NCI-H2227 (cell line): ENCODE measurements at regions not wholly inside any gene's neighbourhood (a gene's known extent, or its start where the extent isn't known, plus 50 kb on each side); places are given as distances from the start of the nearest gene placed in this dataset.
A peak's percentile ranks its signal among the peaks of the same experiment; 100 is the strongest.

Source experiments
- DNase-seq: peaks from one replicate; lab custom pipeline; 2025; ENCODE audit not compliant: unreplicated experiment; lab: John Stamatoyannopoulos, UW

DNA sequence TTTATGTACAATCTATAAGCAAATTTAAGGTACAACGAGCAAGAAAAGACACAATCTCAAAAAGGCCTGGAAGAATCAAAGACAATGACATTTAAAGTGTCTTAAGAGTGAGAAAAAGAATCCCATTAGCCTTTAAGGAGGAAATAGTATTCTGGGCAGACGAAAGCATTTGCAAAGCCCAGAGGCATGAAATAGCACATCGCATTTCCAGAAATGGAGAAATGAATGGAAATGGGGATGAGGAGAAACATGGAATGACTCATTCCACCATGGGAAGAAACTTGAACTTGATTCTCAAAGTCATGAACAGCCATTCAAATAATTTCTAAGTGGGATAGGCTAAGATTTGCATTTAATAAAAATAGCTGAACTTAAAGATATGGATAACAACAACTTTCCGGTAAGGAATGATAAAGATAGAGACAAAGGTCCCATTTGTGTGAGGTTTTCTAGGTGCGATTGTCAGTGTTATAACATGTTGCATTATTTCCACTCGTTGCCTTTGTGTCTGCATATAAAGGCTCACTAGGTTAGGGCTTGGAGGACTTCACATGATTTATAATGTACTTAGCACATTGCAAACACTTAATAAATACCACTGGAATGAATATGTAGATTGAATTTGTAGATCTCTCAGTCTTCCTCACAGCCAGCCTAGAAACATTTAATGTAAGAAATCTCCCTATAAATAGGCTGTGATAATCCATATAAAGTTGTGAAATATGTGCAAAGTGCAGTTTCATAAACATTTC lies 310.3 kb upstream of the KLF6 start:
- no peak for DNase-seq

DNA sequence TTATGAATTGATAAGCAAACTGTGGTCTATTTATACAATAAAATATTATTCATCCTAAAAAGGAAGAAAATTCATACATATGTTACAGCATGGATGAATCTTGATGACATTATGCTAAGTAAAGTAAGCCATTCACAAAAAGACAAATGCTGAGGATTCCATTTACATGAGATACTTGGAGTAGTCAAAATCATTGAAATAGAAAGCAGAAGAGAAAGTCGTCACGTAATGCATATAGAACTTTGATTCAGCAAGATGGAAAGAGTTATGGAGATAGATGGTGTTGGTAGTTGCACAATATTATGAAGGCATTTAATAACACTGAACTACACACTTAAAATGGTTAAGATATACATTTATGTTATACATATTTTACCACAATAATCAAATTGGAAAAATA lies 309.7 kb upstream of the KLF6 start:
- no peak for DNase-seq

DNA sequence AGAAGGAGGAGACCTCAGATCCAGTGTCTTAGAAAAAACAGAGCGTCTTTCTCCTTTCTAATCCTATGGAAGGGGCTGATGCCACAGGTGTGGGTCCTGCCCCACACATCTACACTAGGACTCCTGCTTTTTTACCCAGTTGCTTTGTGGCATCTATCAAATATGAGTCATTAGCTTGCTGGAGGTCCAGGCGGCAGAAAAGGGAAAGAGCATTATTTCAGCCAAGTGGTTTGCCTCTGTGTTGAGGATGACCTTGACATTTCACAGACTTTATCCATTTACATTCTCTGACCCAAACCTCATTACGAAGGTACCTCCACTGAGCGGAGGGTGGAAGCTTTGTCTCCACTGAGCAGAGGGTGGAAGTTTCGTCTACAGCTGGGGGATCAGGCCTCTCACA lies 308.4 kb upstream of the KLF6 start:
- no peak for DNase-seq

DNA sequence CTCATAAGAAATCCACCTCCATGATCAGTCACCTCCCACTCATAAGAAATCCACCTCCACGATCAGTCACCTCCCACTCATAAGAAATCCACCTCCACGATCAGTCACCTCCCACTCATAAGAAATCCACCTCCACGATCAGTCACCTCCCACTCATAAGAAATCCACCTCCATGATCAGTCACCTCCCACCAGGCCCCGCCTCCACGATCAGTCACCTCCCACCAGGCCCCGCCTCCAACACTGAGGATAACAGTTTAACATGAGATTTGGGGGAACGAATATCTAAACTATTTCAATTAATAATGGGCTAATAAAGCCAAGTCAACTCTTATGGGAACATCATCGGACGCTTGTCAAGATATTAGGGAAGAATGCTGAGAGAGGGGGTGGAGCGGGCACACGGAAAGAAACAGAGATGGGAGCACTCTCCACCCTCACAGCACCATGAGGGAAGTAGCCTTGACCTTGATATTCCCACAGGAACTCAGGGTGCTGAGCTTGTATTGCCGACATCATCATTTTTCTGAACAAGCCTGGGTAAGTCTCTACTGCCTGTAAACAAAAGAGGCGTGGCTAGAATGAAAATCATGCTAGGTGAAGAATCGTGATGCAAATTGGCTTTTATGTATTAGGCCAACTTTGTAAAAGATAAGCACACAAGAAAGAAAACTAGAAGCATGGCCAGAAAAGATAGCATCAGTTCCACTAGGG lies 303.5 kb upstream of the KLF6 start:
- DNase-seq, result no peak

DNA sequence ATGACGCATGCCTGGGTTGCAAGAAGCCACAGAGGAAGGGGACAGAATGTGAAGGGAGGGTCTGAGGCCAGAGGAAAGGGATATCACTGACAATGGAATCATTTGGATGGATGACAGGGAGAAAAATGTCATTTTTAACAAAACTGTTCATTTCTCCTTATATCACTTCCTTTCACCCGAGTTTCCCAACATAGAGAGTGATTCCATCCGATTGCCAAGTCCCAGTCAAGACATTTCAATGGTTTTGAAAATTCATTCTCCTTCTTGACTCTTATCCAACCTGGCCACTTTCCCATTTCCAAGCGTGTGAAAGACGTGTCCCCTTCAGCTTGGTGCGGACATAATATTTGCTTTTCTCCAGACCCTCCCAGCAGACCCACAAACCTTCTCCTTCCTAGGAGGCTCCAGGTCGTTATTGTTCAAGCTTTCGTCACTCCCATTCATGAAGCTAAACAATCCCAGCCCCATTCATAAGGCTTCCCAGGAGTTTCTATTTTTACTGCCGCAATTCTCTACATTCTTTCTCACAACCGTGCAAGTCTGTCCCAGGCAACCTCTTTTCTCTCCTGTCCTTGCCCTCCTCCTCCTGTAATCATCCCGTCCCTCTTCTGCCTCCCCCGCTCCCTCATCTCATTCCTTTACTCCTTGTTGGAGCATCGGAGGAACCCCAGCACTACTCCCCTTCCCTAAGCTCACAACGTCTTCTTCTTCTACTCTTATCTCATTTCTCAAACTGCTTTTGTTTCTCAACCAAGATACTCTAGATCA lies 301.3 kb upstream of the KLF6 start:
- no peak for DNase-seq

DNA sequence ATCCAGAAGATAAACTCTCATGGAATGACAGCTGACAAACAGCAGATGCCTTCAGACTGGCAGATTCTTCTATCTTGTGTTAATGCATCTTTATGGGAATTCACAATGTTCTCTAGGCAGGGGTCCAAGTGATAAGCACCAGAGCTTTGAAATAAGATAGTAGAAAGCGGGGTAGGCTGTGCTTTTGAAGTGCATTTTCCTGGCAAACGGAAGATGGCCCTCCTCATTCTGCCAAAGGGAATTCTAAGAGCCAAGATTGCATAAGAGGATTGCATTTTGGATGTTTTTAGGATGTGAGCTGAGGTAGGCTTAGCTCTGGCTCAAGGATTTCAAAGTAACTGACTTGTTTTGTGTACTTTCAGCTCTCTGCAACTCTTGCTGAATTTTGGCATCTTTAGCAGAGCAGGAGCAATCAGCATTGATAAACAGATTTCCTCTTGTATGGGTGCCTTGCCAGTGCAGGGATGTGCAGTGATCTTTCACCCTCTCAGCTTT lies 298.5 kb upstream of the KLF6 start:
- DNase-seq, result peak; percentile 15

DNA sequence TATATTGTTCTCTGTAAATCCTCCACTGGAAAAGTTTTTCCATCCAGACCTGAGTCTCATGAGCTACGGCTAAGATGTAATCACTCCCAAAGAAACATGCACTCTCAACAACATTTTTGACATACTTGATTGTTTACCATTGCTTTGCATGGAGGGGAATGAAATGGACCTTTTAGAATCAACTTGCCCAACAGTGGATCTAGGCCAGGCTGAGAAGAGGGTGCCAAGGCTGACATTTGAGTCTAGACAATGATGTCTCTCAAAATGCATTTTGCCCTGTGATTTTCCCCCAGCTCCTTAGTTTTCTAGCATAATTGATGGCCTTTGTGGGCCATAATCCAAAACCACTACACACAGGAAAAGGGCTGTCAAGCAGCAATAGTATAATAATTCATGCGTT lies 297.9 kb upstream of the KLF6 start:
- no peak for DNase-seq

DNA sequence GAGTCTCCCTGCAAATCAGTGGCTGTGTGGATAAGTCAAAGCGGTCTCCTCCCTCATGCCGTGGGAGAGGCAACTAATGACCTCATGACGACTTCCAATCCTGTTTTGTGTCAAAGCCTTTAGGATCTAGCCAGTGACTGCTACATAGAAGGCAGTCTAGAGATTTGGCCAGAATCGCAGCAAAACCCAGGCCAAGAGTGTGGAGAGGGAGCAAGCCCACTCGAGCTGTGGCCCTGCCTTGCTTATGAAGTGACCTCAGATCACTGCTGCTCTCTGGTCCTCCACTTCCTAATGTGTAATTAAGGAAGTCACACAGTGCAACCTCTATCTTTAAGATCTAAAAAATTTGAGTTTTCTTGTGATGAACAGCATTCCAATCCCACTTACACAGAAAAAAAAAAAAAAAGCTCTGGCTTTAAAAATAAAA lies 296.7 kb upstream of the KLF6 start:
- no peak for DNase-seq

DNA sequence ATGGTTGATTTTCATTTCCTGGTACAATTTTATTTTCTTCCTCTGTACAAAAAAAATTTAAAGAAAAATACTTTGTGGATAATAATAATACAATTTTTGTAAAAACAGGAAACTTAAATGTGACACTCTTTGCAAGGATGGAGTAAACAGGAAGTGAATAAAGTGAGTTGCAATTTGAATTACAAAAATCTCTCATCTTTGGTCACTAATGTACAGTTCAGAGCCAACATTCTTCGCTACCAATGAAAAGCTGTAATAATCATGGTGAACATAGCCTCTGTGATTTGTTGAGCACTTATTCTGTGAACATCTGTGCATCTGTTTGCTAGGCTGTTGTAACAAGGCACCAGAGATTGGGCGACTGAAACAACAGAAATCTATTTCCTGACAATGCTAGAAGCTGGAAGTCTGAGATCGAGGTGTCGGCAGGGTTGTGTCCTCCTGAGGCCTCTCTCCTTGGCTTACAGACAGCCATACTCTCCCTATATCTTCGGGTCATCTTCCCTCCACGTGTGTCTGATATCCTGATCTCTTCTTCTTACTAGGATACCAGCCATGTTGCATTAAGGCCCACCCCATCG lies 295.3 kb upstream of the KLF6 start:
- no peak for DNase-seq

DNA sequence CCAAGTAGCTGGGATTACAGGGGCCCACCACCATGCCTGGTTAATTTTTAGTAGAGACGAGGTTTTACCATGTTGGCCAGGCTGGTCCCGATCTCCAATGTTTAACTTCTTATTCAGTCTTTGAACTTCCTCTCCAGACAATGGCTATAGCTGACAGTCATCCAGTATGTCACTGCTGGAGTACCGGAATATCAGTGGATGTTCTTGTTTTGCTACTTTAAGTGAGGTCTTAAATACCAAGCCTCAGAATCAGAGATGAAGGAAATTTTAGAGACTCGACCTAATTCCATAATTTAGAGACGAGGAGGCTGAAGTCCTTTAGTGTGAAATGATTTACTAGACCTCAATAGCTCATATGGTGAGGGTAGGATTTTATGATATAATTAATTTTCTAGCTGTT lies 294.8 kb upstream of the KLF6 start:
- no peak for DNase-seq

DNA sequence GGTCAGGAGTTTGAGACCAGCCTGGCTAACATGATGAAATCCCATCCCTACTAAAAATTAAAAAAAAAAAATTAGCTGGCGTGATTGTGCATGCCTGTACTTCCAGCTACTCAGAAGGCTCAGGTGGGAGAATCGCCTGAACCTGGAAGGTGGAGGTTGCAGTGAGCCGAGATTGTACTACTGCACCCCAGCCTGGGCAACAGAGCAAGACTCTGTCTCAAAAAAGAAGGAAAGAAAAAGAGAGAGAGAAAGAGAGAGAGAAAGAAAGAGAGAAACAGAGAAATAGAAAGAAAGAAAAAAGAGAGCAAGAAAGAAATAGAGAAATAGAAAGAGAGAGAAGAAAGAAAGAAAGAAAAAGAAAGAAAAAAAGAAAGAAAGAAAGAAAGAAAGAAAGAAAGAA lies 292.8 kb upstream of the KLF6 start:
- DNase-seq, result no peak

DNA sequence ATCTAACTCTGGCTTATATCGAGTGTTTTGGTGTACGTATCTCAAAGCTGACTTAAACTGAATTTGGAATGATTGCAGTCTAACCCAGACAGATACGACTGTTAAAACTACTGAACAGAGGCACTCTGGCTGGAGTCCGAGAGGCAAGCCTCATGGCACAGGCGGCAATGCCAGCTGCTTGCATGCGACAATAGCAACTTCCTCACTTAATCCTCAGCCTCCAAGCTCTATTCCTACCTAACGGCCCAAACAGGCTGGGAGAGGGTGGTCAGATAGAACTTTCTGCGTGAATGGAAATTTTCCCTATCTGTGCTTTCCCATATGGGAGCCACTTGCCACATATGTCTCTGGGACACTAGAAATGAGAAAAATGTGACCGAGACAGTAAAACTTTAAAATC lies 292.0 kb upstream of the KLF6 start:
- DNase-seq, result no peak

DNA sequence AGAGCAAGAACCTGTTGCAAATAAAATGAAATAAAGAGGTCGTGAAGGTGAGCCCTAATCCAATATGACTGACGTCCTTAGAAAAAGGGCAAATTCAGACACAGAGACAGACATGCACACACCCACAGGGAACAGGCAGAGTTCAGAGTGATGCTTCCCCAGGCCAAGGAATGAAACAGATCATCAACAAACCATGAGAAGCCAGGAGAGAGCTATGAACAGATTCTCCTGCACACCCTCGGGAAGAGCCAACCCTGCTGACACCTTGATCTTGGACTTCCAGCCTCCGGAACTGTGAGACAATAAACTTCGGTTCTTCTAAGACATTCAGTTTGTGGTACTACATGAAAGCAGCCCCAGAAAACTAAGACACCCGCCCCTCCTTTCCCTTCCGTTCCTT lies 290.4 kb upstream of the KLF6 start:
- DNase-seq, result no peak

DNA sequence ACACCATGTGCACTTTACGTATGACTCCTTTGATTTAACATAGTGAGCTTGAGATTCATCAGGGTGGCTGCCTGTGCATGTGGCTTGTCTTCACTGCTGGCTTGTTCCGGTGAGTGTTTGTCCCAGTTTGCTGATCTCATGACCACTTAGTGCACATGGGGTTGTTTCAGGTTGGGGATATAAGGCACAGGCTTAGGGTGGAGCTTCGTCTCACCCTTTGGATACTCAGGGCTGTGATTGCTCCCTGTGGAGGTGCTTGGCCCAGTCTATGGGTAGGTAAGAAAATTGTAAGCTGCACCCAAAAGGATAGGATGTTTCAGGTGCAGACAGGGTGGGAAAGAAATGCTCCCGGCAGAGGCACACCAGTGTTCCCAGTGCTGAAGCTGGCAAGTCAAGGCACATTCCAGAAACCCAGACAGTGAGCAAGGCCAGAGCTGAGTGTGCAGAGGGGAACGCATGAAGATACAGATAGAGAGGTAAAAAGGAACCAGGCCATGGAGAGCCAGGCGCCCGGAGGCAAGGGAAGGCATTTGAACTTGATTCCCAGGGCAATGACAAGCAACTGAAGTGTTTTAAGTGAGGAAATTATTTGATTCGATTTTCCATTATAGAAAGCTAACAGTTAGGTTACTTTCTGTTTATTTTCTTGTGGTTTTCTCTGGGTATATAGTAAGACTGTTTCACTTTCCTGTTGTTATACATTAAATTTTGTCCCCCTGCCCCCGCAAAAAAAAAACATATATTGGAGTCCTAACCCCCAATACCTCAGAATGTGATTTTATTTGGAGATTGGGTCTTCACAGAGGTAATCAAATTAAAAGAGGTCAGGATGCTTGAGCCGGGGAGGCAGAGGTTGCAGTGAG lies 289.8 kb upstream of the KLF6 start:
- DNase-seq, result no peak

DNA sequence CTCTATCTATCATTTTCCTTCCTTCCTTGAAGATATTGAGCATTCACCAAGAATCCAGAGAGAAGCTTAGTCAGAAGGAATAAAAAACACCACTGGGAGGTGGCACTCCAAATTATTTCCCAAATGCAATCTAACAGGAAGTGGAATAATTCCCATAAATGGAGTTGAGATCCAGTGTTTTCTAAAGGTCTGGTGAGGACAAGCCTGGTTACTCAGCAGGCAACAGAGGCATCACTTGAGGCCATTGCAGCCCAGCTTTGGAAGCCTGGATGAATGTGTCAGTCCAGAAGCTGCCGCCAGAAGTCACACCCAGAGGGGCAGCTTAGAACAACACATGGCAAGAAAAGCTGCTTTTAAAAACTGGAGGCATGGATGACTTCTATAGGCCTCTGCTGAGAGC lies 288.9 kb upstream of the KLF6 start:
- DNase-seq, result no peak

DNA sequence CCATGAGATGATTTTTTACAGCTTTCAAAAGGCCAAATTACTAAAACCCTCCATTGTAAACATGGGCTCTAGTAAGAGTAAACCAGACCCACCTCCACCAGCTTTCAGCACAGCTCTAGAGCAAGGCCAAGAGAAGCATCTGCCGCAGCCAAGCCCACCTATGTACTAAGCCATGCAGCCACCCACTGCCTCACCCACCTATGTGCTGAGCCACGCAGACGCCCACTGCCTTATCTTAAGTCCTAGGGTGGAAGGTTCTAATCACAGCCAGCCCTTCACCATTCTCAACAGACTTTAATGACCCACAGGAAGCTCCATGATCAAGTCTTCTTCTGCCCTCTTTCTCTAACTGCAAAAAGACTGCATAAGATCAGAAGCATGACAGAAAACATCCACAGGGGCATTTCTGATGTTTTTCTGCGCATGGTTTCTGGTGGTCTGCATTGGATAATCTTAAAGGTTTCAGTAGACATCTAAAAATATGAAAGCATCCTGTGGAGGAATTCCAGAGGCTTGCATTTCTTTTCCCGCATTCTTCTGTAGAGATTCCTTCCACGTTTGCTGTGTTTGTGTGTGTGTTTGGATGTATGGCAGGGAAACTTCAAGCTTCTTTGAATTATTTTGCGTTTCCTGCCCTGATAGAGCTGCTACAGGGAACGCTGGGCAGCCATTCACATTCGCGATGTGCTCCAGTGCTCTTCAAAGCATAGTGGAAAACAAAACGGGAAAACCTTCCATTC lies 286.1 kb upstream of the KLF6 start:
- no peak for DNase-seq

DNA sequence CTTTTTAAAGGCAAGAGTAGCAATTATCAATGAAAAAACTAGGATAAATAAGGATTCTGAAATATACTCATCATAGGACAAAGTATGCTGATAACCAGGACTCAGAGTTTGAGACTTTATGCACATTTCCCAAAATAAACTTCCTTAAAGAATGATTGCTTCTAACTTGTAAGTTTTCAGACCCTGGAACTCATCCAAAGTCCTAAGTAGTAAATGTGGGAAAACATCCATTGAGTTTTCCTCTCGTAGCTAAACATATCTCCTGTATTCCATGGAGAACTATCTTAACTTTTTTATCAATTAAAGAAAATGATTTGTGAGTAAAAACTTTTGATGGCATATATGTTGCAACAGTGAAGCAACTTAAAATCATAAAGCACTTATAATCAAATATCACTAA lies 285.2 kb upstream of the KLF6 start:
- no peak for DNase-seq

DNA sequence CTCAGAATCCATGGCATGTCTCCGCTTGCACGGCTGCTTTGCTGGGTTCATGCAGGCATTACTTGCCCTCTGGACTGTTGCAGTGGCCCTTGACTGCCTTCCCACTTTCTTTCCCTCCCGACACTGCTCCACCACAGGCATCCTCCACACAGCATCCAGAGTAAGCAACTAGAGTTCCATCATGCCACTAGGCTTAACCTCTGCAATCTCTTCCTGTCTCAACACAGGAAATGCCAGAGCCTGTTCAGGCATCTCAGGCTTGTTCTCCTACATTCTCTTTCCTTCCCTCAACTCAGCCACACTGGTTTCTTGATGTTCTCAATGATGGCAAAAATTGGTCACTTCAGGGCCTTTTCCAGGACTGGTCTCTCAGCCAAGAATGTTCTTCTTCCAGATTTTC lies 284.5 kb upstream of the KLF6 start:
- DNase-seq, result no peak

DNA sequence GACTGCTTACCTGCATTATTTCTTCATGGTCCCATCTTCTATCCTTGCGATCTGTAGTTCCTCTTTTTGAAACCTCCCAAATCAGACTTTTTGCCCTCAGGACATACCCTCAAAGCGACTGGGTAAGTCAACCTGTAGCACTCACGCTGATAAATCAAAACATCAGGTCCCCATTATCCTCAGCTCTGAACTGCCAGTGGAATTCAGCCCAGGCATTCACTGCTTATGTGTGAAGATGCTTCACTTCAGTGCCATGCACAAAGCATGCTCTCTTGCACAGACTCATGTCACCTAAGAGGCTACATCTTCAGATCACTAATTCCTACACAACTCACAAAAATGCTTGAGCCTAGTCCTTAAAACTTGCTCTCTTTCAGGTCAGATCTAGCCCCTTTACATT lies 283.6 kb upstream of the KLF6 start:
- DNase-seq, result no peak
